Natural killer cell (primary cell): ENCODE measurements at regions not wholly inside any gene's neighbourhood (a gene's known extent, or its start where the extent isn't known, plus 50 kb on each side); places are given as distances from the start of the nearest gene placed in this dataset.
"Not testable (repeated sequence)": the region's sequence is repeated elsewhere in the genome, so short reads cannot be mapped to it uniquely, and the experiment has no call there.

Experiments used
- ATAC-seq, 3 donors: fragments of 150-1000 bp in 2 of 3; fragments of 200-7000 bp in 1 of 3; cut with Tn5 transposase; 1 replicate in 1 of 3; 2 replicates in 2 of 3; pipeline ENCODE4 v1.10.0; 2021; ENCODE audit warnings: mild to moderate bottlenecking in 2 of 3, moderate library complexity in 2 of 3
- DNase-seq, 2 donors: peaks; one replicate each; pipeline versions ENCODE4 v3.0.0 to v3.0.0-alpha.2; 2013 to 2021; ENCODE audit warnings: mixed read lengths in 1 of 2
- H3K27ac ChIP-seq: one replicate; pipeline ENCODE4 v1.5.1; 2013; ENCODE audit warnings: mild to moderate bottlenecking, low read length
- H3K27me3 ChIP-seq: one replicate; pipeline ENCODE4 v1.6.1; 2013; ENCODE audit warnings: low read length; ENCODE audit not compliant: control insufficient read depth, insufficient read depth
- H3K36me3 ChIP-seq: one replicate; pipeline ENCODE4 v1.6.1; 2013; ENCODE audit warnings: low read length; ENCODE audit not compliant: control insufficient read depth, insufficient read depth
- H3K4me1 ChIP-seq: one replicate; pipeline ENCODE4 v1.6.1; 2013; ENCODE audit warnings: low read length; ENCODE audit not compliant: control insufficient read depth, insufficient read depth
- H3K4me3 ChIP-seq: one replicate; pipeline ENCODE4 v1.5.1; 2013; ENCODE audit warnings: low read length
- H3K9me3 ChIP-seq: one replicate; pipeline ENCODE4 v1.6.1; 2013; ENCODE audit warnings: low read length; ENCODE audit not compliant: control insufficient read depth, insufficient read depth
- H3K27ac Mint-ChIP-seq, 2 donors: one replicate each; pipeline ENCODE4 v1.8.0; 2022; ENCODE audit warnings: mild to moderate bottlenecking in 2 of 2, mixed read lengths in 2 of 2, moderate library complexity in 1 of 2
- H3K27me3 Mint-ChIP-seq, 2 donors: one replicate each; pipeline ENCODE4 v1.8.0; 2022; ENCODE audit warnings: low read depth in 2 of 2, mixed read lengths in 2 of 2
- H3K36me3 Mint-ChIP-seq: one replicate; pipeline ENCODE4 v1.8.0; 2022; ENCODE audit warnings: mixed read lengths
- H3K4me1 Mint-ChIP-seq, 2 donors: one replicate each; pipeline ENCODE4 v1.8.0; 2022; ENCODE audit warnings: mixed read lengths in 2 of 2
- H3K4me3 Mint-ChIP-seq: one replicate; pipeline ENCODE4 v1.8.0; 2022; ENCODE audit warnings: mild to moderate bottlenecking, moderate library complexity, mixed read lengths
- H3K9me3 Mint-ChIP-seq, 2 donors: one replicate each; pipeline ENCODE4 v1.8.0; 2022; ENCODE audit warnings: mixed read lengths in 2 of 2
- WGBS: methylation state at CpG from one replicate; pipeline ENCODE4 v1.1.7; 2013; ENCODE audit warnings: missing lambda C conversion rate; ENCODE audit not compliant: insufficient coverage; 5-methylcytosine and 5-hydroxymethylcytosine counted together
- intact Hi-C: fragments of 100-400 bp; cut with micrococcal nuclease; formaldehyde crosslinking; loops from one replicate; pipeline ENCODE4 v1.14.2; 2022
- TF ChIP-seq, protein P1 (sequence below): fragments of 200-600 bp; IDR thresholded peaks from one replicate; pipeline ENCODE4 v1.8.0; 2022; ENCODE audit warnings: antibody characterized with exemption

DNA sequence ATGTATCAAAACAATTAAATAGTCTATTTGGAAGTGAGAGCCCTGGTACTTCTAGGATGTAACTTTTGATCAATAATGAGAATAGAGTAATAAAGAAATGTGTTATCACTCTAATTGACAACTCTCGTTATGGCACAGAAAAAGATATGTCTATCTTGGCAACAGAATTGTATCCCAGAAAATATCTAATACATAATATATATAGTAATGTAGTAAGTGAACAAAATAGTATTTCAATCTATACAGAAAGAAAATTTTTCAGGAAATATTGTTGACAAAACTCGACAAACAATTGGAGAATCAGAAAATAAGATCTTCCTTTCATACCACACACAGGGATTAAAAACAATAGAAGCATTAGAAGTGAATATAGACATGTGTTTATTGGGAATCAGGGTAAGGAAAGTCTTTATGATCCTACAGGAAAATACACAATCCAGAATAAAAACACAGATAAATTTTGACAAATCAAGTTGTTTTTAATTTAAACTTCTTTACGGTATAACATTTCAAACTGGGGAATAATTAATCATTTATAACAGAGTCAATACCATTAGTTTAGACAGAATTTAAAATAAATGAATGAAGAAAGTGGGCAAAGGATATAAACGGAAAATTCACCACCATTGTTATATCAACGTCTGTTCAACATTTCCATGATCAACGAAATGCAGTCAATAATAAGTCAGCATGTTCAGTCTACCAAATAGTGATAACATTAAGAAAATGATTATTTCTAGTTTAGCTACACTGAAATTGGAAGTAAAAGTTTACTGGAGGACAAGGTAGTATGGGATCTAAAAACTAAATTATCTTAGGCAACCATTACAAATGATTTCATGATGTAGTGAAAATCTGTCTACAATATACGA, 1526.5 kb upstream of the TPTE start:
- H3K4me1 Mint-ChIP-seq = no peaks in the 10 kb centered on the region

DNA sequence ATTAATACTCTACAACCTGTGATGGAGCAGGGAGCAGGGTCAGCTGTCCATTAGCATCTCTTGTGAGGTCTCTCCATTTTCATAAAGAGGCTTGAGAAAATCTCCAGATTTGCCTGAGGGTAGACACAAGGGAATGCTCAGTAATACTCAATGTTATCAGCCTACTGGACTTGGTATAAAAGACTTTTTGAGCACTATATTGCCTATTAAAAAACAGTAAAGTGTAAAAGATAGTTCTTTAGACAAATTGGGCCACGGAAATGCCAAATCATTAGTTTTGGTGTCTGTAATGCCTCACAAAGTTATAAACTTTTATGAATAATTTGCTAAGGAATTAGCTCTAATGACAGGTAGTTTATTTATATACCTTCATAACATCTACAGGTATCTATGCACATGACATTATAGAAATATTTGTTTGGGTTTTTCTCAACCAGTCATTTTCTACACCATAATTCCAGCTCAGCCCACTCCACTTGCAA, 1524.9 kb upstream of the TPTE start:
- H3K9me3 Mint-ChIP-seq = peaks cover 27 to 34% of the 10 kb centered on the region in 2 donors
- WGBS = no CpG with 5 or more reads among the region's 1 CpG
- H3K27ac ChIP-seq, H3K27me3 ChIP-seq, H3K4me3 Mint-ChIP-seq, ATAC-seq, H3K4me1 Mint-ChIP-seq, H3K27ac Mint-ChIP-seq, H3K27me3 Mint-ChIP-seq, H3K36me3 ChIP-seq, H3K4me1 ChIP-seq, H3K4me3 ChIP-seq, intact Hi-C loops, DNase-seq: not testable (repeated sequence)
- peaks cover 35% of the 10 kb centered on the region for H3K36me3 Mint-ChIP-seq
- peaks cover 23% of the 10 kb centered on the region for H3K9me3 ChIP-seq

More for the DNA sequence above, 1526.5 kb upstream of the TPTE start:
- Mint-ChIP-seq H3K27me3 (peaks cover 0 to 2% of the 10 kb centered on the region in 2 donors), H3K36me3 (peaks cover 48% of the 10 kb centered on the region), H3K27ac (no peak overlapping the region), H3K4me3 (no peak overlapping the region), H3K9me3 (peaks cover 34 to 47% of the 10 kb centered on the region in 2 donors)
- ATAC-seq = no peak
- intact Hi-C loops = no loop called here
- DNase-seq = no peak
- Histone ChIP-seq H3K27me3 (no peaks in the 10 kb centered on the region), H3K36me3 (no peaks in the 10 kb centered on the region), H3K4me3 (no peak overlapping the region), H3K9me3 (peaks cover 40% of the 10 kb centered on the region), H3K27ac (no peak overlapping the region), H3K4me1 (no peaks in the 10 kb centered on the region)
- TF ChIP-seq, protein P1, sequence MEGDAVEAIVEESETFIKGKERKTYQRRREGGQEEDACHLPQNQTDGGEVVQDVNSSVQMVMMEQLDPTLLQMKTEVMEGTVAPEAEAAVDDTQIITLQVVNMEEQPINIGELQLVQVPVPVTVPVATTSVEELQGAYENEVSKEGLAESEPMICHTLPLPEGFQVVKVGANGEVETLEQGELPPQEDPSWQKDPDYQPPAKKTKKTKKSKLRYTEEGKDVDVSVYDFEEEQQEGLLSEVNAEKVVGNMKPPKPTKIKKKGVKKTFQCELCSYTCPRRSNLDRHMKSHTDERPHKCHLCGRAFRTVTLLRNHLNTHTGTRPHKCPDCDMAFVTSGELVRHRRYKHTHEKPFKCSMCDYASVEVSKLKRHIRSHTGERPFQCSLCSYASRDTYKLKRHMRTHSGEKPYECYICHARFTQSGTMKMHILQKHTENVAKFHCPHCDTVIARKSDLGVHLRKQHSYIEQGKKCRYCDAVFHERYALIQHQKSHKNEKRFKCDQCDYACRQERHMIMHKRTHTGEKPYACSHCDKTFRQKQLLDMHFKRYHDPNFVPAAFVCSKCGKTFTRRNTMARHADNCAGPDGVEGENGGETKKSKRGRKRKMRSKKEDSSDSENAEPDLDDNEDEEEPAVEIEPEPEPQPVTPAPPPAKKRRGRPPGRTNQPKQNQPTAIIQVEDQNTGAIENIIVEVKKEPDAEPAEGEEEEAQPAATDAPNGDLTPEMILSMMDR = no peak
- WGBS = 52% methylated on average over 3 of the region's 7 CpGs

DNA sequence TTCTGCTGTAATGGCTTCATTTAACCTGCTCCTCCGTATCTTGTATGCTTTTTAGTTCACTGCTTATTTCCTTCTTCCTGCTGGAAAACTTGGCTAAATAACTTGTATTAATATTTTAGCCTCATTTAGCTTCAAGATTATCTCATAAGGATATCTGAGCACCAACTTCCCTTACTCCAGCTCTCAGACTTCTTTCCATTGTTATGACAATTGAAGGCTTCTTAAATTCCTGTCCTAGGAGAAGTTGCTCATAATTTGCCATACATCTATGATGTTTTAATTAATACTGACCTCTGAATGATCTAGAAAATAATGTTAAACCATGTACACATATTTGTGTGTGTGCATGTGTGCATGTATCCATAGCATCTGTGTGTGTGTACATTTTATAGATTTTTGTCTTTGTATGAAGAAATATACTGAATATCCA, 1524.4 kb upstream of the TPTE start:
- Histone ChIP-seq H3K27ac (no peak overlapping the region), H3K9me3 (peaks cover 18% of the 10 kb centered on the region), H3K36me3 (no peaks in the 10 kb centered on the region), H3K4me1 (no peaks in the 10 kb centered on the region), H3K27me3 (no peaks in the 10 kb centered on the region), H3K4me3 (no peak overlapping the region)
- H3K27me3 Mint-ChIP-seq = peaks cover 0 to under 1% of the 10 kb centered on the region in 2 donors
- no peak overlapping the region for H3K4me3 Mint-ChIP-seq
- peaks cover 24 to 32% of the 10 kb centered on the region in 2 donors for H3K9me3 Mint-ChIP-seq
- intact Hi-C loops = no loop called here
- peaks cover 30% of the 10 kb centered on the region for H3K36me3 Mint-ChIP-seq
- H3K4me1 Mint-ChIP-seq = no peaks in the 10 kb centered on the region
- no peak for ATAC-seq
- no peak overlapping the region for H3K27ac Mint-ChIP-seq
- DNase-seq = no peak
- WGBS = 53% methylated on average over 1 of the region's 1 CpG
- TF ChIP-seq, protein P1 = no peak

- H3K27me3 ChIP-seq, H3K36me3 ChIP-seq, H3K4me3 Mint-ChIP-seq, intact Hi-C loops, H3K27me3 Mint-ChIP-seq, H3K27ac Mint-ChIP-seq, H3K27ac ChIP-seq, H3K4me1 Mint-ChIP-seq, H3K4me3 ChIP-seq, DNase-seq, H3K4me1 ChIP-seq, ATAC-seq: not testable (repeated sequence)
- 61% methylated on average over 3 of the region's 4 CpGs for WGBS
- peaks cover 19 to 28% of the 10 kb centered on the region in 2 donors for H3K9me3 Mint-ChIP-seq
- H3K9me3 ChIP-seq = peaks cover 12% of the 10 kb centered on the region
- H3K36me3 Mint-ChIP-seq = peaks cover 24% of the 10 kb centered on the region
Measured at GRCh38 chr21:8997443-8998390, 1523.7 kb upstream of the TPTE start.

GRCh38 chr21:8998480-8998879, 1522.9 kb upstream of the TPTE start:
- DNase-seq, intact Hi-C loops, H3K9me3 ChIP-seq, ATAC-seq, H3K27me3 Mint-ChIP-seq, H3K4me3 ChIP-seq, H3K36me3 ChIP-seq, H3K4me1 ChIP-seq, H3K4me3 Mint-ChIP-seq, H3K4me1 Mint-ChIP-seq, H3K27ac ChIP-seq, H3K27ac Mint-ChIP-seq, H3K27me3 ChIP-seq: not testable (repeated sequence)
- WGBS = 86% methylated on average over 1 of the region's 1 CpG
- Mint-ChIP-seq H3K9me3 (peaks cover 14 to 27% of the 10 kb centered on the region in 2 donors), H3K36me3 (peaks cover 16% of the 10 kb centered on the region)
